Liver (tissue), 3 donors: ENCODE measurements at regions not wholly inside any gene's neighbourhood (a gene's known extent, or its start where the extent isn't known, plus 50 kb on each side); places are given as distances from the start of the nearest gene placed in this dataset.

Source experiments
- GABPA ChIP-seq, 2 donors: IDR thresholded peaks in 1 of 2; conservative IDR thresholded peaks in 1 of 2; 2 replicates each; pipeline ENCODE4 v1.6.1; 2016; ENCODE audit warnings: antibody characterized with exemption in 2 of 2, mild to moderate bottlenecking in 1 of 2, moderate library complexity in 1 of 2
- TF ChIP-seq, protein P1 (sequence below): fragments of 150-350 bp; IDR thresholded peaks from 2 replicates; pipeline ENCODE4 v1.5.1; 2017; ENCODE audit warnings: improper control_type of control experiment, low read depth, low read length; ENCODE audit not compliant: missing input control
- donor health status: healthy.
- donor health status: healthy.

DNA sequence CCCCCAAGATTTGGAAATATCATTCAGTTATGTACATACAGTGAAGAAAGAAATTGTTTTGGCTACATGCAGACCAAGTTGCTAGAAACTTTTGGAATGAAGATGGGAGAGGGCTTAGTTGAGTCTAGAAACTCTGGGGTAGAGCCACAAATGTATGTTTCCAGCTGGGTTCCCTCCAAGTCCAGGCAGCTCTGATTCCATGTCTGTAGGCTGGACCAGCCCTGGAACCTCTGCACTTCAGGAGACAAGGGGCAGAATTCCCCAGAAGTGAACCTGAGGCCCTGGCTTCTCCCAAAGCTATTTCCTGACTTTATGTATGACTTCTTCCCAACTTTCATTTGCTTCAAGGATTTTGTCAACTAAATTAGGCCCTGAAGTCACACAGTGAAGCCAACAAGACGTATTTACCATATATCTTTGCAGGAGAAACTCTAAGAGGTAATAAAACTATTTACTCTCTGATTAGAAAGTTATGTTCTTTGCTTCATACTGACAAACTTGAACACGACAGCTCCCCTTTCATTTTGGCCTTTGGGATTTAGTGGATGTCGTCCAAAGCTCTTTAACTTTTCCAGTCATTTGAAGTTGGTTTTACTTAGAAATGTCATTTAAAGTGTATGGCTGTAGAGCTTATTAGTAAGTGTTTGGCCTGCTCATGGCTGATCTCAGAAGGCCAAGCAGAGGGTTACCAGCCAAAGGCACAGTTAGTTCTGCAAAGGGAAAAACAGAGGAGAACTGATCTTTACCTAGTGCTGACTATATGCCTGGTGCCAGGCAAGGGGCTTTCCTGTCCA lies 152.0 kb upstream of the SLC28A3 start:
- TF ChIP-seq, protein P1, sequence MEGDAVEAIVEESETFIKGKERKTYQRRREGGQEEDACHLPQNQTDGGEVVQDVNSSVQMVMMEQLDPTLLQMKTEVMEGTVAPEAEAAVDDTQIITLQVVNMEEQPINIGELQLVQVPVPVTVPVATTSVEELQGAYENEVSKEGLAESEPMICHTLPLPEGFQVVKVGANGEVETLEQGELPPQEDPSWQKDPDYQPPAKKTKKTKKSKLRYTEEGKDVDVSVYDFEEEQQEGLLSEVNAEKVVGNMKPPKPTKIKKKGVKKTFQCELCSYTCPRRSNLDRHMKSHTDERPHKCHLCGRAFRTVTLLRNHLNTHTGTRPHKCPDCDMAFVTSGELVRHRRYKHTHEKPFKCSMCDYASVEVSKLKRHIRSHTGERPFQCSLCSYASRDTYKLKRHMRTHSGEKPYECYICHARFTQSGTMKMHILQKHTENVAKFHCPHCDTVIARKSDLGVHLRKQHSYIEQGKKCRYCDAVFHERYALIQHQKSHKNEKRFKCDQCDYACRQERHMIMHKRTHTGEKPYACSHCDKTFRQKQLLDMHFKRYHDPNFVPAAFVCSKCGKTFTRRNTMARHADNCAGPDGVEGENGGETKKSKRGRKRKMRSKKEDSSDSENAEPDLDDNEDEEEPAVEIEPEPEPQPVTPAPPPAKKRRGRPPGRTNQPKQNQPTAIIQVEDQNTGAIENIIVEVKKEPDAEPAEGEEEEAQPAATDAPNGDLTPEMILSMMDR: no peak
- no peak for TF ChIP-seq GABPA (IDR thresholded peaks at IDR 0.05 in 1 of 2, conservative IDR thresholded peaks at IDR 0.05 in 1 of 2)
